Activated T-cell treated with anti-CD3 and anti-CD28 coated beads for 48 hours (primary cell): ENCODE measurements at regions not wholly inside any gene's neighbourhood (a gene's known extent, or its start where the extent isn't known, plus 50 kb on each side); places are given as distances from the start of the nearest gene placed in this dataset.
"Not testable (repeated sequence)": the region's sequence is repeated elsewhere in the genome, so short reads cannot be mapped to it uniquely, and the experiment has no call there.

Source experiments
- DNase-seq: peaks from one replicate; pipeline ENCODE4 v3.0.0-alpha.2; 2020; ENCODE audit warnings: low read depth

GRCh38 chr13:61138857-61139256 is 276.8 kb downstream of the PCDH20 start:
- DNase-seq = no peak

GRCh38 chr13:61136515-61136914 is 279.1 kb downstream of the PCDH20 start:
- DNase-seq = no peak

GRCh38 chr13:61136093-61136492 is 279.6 kb downstream of the PCDH20 start:
- DNase-seq = no peak

- no peak for DNase-seq
Measured at GRCh38 chr13:61135583-61135982, 280.1 kb downstream of the PCDH20 start.

- DNase-seq = no peak
Measured at GRCh38 chr13:61128850-61129645, 286.6 kb downstream of the PCDH20 start.

- no peak for DNase-seq
Measured at GRCh38 chr13:61123538-61124289, 291.9 kb downstream of the PCDH20 start.

GRCh38 chr13:61113140-61113658 is 302.4 kb downstream of the PCDH20 start:
- DNase-seq = no peak

GRCh38 chr13:61111529-61111928 is 304.1 kb downstream of the PCDH20 start:
- DNase-seq = no peak

- no peak for DNase-seq
Measured at GRCh38 chr13:61110732-61111131, 304.9 kb downstream of the PCDH20 start.

- no peak for DNase-seq
Measured at GRCh38 chr13:61109741-61110140, 305.9 kb downstream of the PCDH20 start.

GRCh38 chr13:61107989-61108388 is 307.7 kb downstream of the PCDH20 start:
- no peak for DNase-seq

GRCh38 chr13:61095885-61096284 is 319.8 kb downstream of the PCDH20 start:
- DNase-seq = no peak

GRCh38 chr13:61094865-61095264 is 320.8 kb downstream of the PCDH20 start:
- DNase-seq = no peak

GRCh38 chr13:61089894-61090293 is 325.8 kb downstream of the PCDH20 start:
- DNase-seq = not testable (repeated sequence)

- no peak for DNase-seq
Measured at GRCh38 chr13:61086087-61086486, 329.6 kb downstream of the PCDH20 start.

- DNase-seq = no peak
Measured at GRCh38 chr13:61084988-61085387, 330.7 kb downstream of the PCDH20 start.

GRCh38 chr13:61078976-61079770 is 336.5 kb downstream of the PCDH20 start:
- no peak for DNase-seq

- no peak for DNase-seq
Measured at GRCh38 chr13:61052175-61052574, 363.5 kb downstream of the PCDH20 start.

- DNase-seq = no peak
Measured at GRCh38 chr13:61045251-61045650, 370.4 kb downstream of the PCDH20 start.

- no peak for DNase-seq
Measured at GRCh38 chr13:61040181-61040580, 375.5 kb downstream of the PCDH20 start.

- no peak for DNase-seq
Measured at GRCh38 chr13:61039302-61039701, 376.3 kb downstream of the PCDH20 start.

GRCh38 chr13:61036715-61037114 is 378.9 kb downstream of the PCDH20 start:
- no peak for DNase-seq
